Heart left ventricle (tissue), 16 donors: ENCODE measurements at regions not wholly inside any gene's neighbourhood (a gene's known extent, or its start where the extent isn't known, plus 50 kb on each side); places are given as distances from the start of the nearest gene placed in this dataset.
A peak's percentile ranks its signal among the peaks of the same experiment; 100 is the strongest.

Source experiments
- ATAC-seq, 4 donors: fragments of 200-7000 bp; cut with Tn5 transposase; one replicate each; pipeline ENCODE4 v1.9.1; 2020 to 2022; ENCODE audit warnings: moderate library complexity in 4 of 4, mild to moderate bottlenecking in 3 of 4, moderate number of reproducible peaks in 1 of 4
- DNase-seq, 5 donors: peaks; one replicate each; pipeline ENCODE4 v3.0.0-alpha.2; 2020
- H3K27ac ChIP-seq, 12 donors: fragments of 200-600 bp; sonication (generic) in 4 of 12; one replicate each; pipeline versions ENCODE4 v1.5.0 to v1.8.0; 2016 to 2022; ENCODE audit warnings: mild to moderate bottlenecking in 2 of 12
- H3K27me3 ChIP-seq, 9 donors: fragments of 200-600 bp; sonication (generic) in 2 of 9; one replicate each; pipeline versions ENCODE4 v1.5.1 to v1.8.0; 2016 to 2022; ENCODE audit warnings: mild to moderate bottlenecking in 3 of 9
- H3K36me3 ChIP-seq, 9 donors: fragments of 200-600 bp; sonication (generic) in 2 of 9; one replicate each; pipeline versions ENCODE4 v1.5.0 to v1.8.0; 2018 to 2022; ENCODE audit warnings: mild to moderate bottlenecking in 2 of 9
- H3K4me1 ChIP-seq, 12 donors: fragments of 200-600 bp; sonication (generic) in 4 of 12; one replicate each; pipeline versions ENCODE4 v1.5.0 to v1.8.0; 2016 to 2022; ENCODE audit warnings: mild to moderate bottlenecking in 3 of 12
- H3K4me3 ChIP-seq, 12 donors: fragments of 200-600 bp; sonication (generic) in 4 of 12; one replicate each; pipeline versions ENCODE4 v1.5.0 to v1.8.0; 2017 to 2022; ENCODE audit warnings: mild to moderate bottlenecking in 9 of 12, moderate library complexity in 4 of 12
- H3K9me3 ChIP-seq, 12 donors: fragments of 200-600 bp; sonication (generic) in 4 of 12; one replicate each; pipeline versions ENCODE4 v1.5.0 to v1.8.0; 2016 to 2022; ENCODE audit warnings: mild to moderate bottlenecking in 1 of 12
- POLR2A ChIP-seq, 2 donors: fragments of 450-650 bp; IDR thresholded peaks; one replicate each; pipeline ENCODE4 v1.6.1; 2017; ENCODE audit warnings: antibody characterized with exemption in 2 of 2, mild to moderate bottlenecking in 2 of 2, moderate library complexity in 2 of 2
- WGBS, 4 donors: extraction: QIAGEN DNeasy Blood & Tissue Kit in 2 of 4; methylation state at CpG; one replicate each; pipeline versions ENCODE4 v1.1.5 to v1.1.7; 2013 to 2018; 5-methylcytosine and 5-hydroxymethylcytosine counted together
- intact Hi-C, 10 donors: fragments of 100-400 bp; cut with DNase I; formaldehyde crosslinking; loops; one replicate each; pipeline versions ENCODE4 v1.11.1 to v1.14.2; 2022
- TF ChIP-seq, protein P1 (sequence below), 12 donors: fragments of 200-600 bp; sonication (generic) in 4 of 12; IDR thresholded peaks; one replicate each; pipeline versions ENCODE4 v1.5.0 to v1.8.0; 2018 to 2022; ENCODE audit warnings: antibody characterized with exemption in 12 of 12, mild to moderate bottlenecking in 5 of 12
- donor health status: ischemic (EF 13 %, LVEDD 7.1; RV severe dilation, severe dysfunction).
- donor health status: healthy with polysubstance abuse.
- donor health status: DM: no; HTN: yes; CAD: no.
- donor health status: DM: no; HTN: no; CAD: no.
- donor health status: ischemic (EF 25% LVEDD 6.9; RV normal size, moderate dysfunction).
- donor health status: ischemic (EF 25% LVEDD 5.7; RV mildly dilated, moderate dysfunction).
- donor health status: healthy.
- donor health status: DM: yes; HTN: yes; CAD: no.
- donor health status: ischemic (EF 35%, LVEDD 5.7; RV mildly dilated, moderate dysfunction).
- donor health status: nonischemic (EF 11% LVEDD 7.7; RV severe dilation, severe dysfunction).
- donor health status: DM: yes; HTN: yes; CAD: no.
- donor health status: PGD.
- donor health status: ischemic (EF 29% LVEDD 5.4; RV normal size, mild dysfunction).
- donor health status: nonischemic (EF 23%, LVEDD 6.1; RV moderate dilation, normal function).

DNA sequence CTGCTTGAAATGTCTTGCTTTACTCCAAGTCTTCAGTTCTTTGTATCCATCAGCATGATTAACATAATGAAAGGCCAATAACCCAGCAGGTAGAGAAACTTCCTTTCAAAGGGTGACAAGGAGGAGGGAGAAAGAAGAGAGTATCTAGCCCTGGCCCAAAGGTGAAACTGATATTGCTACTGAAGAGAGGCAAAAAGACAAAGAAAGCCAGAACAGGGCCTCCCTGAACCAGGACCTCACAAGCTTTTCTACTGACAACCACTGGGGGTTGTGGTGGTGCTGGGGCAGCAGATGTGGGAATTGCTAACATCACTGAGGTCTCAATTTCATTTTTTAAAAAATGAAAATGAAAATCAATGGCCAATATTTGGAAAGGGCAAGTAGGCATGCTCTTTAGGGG is 234.1 kb downstream of the RSL24D1 start:
- Histone ChIP-seq H3K36me3 (no peaks in the 10 kb centered on the region), H3K27me3 (no peaks in the 10 kb centered on the region), H3K4me1 (peaks cover 0 to 4% (median 0%) of the 10 kb centered on the region in 12 donors), H3K9me3 (peaks cover 0 to 36% (median 17%) of the 10 kb centered on the region in 12 donors), H3K27ac (no peak overlapping the region), H3K4me3 (no peak overlapping the region)
- TF ChIP-seq, protein P1, sequence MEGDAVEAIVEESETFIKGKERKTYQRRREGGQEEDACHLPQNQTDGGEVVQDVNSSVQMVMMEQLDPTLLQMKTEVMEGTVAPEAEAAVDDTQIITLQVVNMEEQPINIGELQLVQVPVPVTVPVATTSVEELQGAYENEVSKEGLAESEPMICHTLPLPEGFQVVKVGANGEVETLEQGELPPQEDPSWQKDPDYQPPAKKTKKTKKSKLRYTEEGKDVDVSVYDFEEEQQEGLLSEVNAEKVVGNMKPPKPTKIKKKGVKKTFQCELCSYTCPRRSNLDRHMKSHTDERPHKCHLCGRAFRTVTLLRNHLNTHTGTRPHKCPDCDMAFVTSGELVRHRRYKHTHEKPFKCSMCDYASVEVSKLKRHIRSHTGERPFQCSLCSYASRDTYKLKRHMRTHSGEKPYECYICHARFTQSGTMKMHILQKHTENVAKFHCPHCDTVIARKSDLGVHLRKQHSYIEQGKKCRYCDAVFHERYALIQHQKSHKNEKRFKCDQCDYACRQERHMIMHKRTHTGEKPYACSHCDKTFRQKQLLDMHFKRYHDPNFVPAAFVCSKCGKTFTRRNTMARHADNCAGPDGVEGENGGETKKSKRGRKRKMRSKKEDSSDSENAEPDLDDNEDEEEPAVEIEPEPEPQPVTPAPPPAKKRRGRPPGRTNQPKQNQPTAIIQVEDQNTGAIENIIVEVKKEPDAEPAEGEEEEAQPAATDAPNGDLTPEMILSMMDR (IDR thresholded peaks at IDR 0.05): no peak
- no peak for TF ChIP-seq POLR2A (IDR thresholded peaks at IDR 0.05)
- intact Hi-C loops: no loop called here
- no peak for DNase-seq
- ATAC-seq: no peak

DNA sequence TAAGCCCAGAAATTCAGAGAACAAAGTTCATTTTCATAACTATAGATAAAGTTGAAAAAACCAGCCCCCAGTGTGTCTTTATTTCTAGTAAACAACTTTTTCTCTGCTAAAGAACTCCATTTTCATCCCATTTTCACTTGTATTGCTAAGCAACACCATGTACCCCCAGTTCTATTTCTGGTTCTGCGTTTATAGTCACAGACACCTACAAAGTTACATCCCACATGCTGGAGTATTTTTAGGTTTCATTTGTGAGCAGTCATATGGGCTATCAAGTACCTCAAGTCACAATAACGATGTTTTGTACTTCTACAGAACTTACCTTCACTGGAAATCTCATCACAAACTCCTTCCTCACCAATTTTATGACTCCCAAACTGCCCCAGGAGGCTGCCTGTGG is 236.5 kb downstream of the RSL24D1 start:
- peaks cover 0 to 26% (median 10%) of the 10 kb centered on the region in 12 donors for H3K9me3 ChIP-seq
- 56 to 63% (median 58%) methylated on average over 2 of the region's 2 CpGs for WGBS, 4 donors
- H3K27me3 ChIP-seq: no peaks in the 10 kb centered on the region
- intact Hi-C loops: no loop called here
- DNase-seq: no peak
- no peak overlapping the region for H3K27ac ChIP-seq
- TF ChIP-seq POLR2A (IDR thresholded peaks at IDR 0.05): no peak
- TF ChIP-seq, protein P1 (IDR thresholded peaks at IDR 0.05): no peak
- peaks cover 0 to 4% (median 0%) of the 10 kb centered on the region in 12 donors for H3K4me1 ChIP-seq
- H3K36me3 ChIP-seq: no peaks in the 10 kb centered on the region
- no peak overlapping the region for H3K4me3 ChIP-seq
- ATAC-seq: no peak

DNA sequence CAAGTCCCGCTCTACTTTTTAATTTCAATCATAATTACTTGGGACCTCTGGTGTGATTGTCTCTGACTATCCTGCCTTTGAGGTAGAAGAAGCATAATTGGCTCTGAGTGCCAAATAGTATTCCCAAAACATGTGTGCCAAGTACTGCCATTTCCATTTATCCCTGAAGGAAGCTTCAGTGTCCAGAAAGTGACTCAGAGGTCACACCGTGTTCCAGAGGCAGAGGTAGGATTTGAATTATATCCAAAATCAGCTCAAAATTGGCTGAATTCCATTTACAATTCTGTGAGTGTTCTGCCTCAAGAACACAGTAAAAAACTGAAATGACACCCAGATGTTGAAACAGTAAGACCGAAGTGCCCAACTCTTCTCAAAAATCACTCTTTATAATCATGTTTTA is 255.3 kb downstream of the RSL24D1 start:
- DNase-seq: no peak
- no peak overlapping the region for H3K27ac ChIP-seq
- TF ChIP-seq, protein P1 (IDR thresholded peaks at IDR 0.05): no peak
- TF ChIP-seq POLR2A (IDR thresholded peaks at IDR 0.05): no peak
- H3K9me3 ChIP-seq: peaks cover 0 to 1% (median 0%) of the 10 kb centered on the region in 12 donors
- intact Hi-C loops: loop anchor here in 1 of 10 donors (10.0 kb wide), 1 partner anchor 57 kb away; no protein-coding TSS in a partner anchor
- WGBS, 4 donors: 59 to 71% (median 67%) methylated on average over 3 of the region's 3 CpGs
- H3K4me1 ChIP-seq: no peaks in the 10 kb centered on the region
- no peaks in the 10 kb centered on the region for H3K36me3 ChIP-seq
- no peak overlapping the region for H3K4me3 ChIP-seq
- no peaks in the 10 kb centered on the region for H3K27me3 ChIP-seq
- ATAC-seq: no peak

DNA sequence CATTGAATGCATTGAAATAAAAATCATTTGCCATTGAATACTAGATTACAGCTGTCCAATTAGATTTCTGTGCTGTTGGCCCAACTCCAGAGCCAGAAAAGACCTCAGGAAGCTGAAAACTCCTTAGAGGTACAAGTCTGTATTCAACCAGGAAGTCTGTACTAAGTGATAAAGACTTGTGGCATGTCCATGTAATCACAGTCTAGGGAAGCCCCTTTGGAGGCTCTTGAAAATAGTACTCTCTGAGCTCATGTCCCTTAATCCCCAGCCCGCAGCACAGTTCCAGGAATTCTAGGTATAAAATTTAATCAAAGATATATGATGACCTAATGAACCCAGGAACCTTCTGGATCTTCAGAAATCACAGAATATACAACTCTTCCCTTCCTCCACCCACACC is 279.4 kb downstream of the RSL24D1 start:
- Histone ChIP-seq H3K4me1 (no peaks in the 10 kb centered on the region), H3K4me3 (no peak overlapping the region), H3K27me3 (no peaks in the 10 kb centered on the region), H3K27ac (no peak overlapping the region), H3K36me3 (no peaks in the 10 kb centered on the region), H3K9me3 (peaks cover 0 to 14% (median 0%) of the 10 kb centered on the region in 12 donors)
- ATAC-seq: peak in 2 of 4 donors; percentile 58 to 62
- no peak for TF ChIP-seq POLR2A (IDR thresholded peaks at IDR 0.05)
- TF ChIP-seq, protein P1 (IDR thresholded peaks at IDR 0.05): no peak
- 17 to 41% (median 40%) methylated on average over 1 of the region's 1 CpG for WGBS, 4 donors
- intact Hi-C loops: no loop called here
- no peak for DNase-seq
